ENCODE measurements at regions not wholly inside any gene's neighbourhood (a gene's known extent, or its start where the extent isn't known, plus 50 kb on each side); places are given as distances from the start of the nearest gene placed in this dataset.

DNA sequence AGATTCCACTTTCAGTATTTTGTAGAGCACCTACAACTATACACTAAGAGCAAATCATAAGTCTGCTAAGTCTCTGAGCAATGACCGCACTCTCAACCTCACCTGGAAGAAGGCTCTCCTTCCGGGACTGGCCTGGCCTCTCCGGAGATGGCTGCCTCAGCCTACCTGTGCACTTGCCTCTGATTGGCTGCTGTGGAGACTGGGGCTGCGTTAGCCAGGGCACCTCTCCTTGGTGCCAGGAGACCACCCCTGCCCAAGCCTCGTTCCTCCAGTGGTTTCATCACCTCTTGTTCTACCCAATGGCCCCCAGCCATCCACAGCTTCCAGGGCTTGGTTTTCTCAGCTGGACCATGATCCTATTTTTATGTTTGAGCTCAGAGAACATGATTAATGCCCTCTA, 64.7 kb upstream of the JDP2 start:
- H3K4me3 ChIP-seq (ENCODE audit: insufficient read depth, low read depth, low read length): no peak overlapping the region
- DNase-seq: no peak
- H3K27me3 ChIP-seq (ENCODE audit: control insufficient read depth, insufficient read depth, low read length): no peaks in the 10 kb centered on the region; the same call in 1 of the 2 replicates
- no peaks in the 10 kb centered on the region for H3K36me3 ChIP-seq (replicated peaks; ENCODE audit: control insufficient read depth, insufficient read depth, low read length)

DNA sequence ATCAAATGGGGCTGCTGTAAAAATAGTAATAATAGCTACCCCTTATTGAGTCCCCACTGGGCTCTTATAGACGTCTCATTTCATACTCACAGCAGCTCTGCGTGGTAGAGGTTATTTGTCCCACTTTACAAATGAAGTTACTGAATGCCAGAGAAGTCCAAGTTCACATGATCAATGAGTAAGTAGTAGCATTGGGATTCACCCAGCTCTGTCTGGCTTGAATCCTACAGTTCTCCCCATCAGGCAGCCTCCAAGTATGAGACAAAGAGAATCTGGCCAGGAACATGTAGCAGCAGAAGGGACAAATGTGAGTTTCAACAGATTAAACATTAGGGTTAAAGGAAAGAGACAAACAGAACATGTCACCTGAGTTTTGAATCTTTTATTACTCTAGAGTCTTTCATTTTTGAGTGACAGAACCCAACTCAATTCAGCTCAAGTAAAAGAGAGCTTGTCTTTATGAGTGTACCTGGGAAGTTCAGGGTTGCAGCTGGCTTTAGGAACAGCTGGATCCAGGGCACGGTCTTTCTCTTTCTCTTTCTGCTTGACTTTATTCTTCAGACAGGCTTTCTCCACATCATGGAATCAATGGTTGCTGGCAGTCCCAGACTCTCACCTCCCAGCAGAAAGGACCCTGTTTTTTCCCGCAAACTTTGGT, 64.1 kb upstream of the JDP2 start:
- Histone ChIP-seq H3K36me3 (replicated peaks; ENCODE audit: control insufficient read depth, insufficient read depth, low read length) (no peaks in the 10 kb centered on the region), H3K4me3 (ENCODE audit: insufficient read depth, low read depth, low read length) (no peak overlapping the region), H3K27me3 (ENCODE audit: control insufficient read depth, insufficient read depth, low read length) (no peaks in the 10 kb centered on the region; the same call in 1 of the 2 replicates)
- DNase-seq: no peak

DNA sequence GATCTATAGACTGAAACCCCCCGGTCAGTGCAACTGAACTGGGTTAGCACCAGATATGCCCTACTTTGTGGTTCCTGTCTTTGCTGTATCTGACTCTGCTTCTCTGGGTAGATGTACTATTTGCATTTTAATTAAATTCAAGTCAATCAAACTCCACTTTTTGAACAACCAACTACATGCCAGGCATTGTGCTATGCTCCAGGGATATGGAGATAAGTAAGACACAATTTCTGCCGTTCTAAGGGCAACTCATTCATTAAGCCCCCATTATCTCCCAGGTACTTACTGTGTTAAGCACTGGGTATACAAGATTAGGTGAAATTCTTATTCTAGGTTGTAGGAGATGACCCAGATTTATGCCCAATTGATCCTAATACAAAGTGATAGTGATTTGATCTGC, 62.7 kb upstream of the JDP2 start:
- Histone ChIP-seq H3K27me3 (ENCODE audit: control insufficient read depth, insufficient read depth, low read length) (no peaks in the 10 kb centered on the region; the same call in 1 of the 2 replicates), H3K36me3 (replicated peaks; ENCODE audit: control insufficient read depth, insufficient read depth, low read length) (no peaks in the 10 kb centered on the region), H3K4me3 (ENCODE audit: insufficient read depth, low read depth, low read length) (no peak overlapping the region)
- DNase-seq: no peak

DNA sequence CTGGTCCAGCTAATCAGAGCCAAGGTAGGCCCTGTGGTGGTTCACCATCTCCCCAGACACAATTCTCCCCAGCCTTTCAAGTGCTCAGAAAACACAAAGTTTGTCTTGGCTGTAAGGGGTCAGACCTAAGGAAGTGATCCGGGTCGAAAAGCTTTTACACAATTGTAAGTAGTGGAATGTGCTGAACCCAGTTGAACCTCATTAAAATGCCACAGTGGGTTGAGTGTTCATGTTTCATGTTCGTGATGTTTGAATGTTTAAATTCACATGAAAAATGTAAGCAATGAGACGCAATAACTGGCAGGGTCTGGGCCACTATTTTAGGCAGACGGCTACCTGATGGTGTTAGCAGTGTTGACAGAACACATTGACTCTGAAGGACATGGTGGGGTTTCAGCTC, 60.9 kb upstream of the JDP2 start:
- no peak overlapping the region for H3K4me3 ChIP-seq (ENCODE audit: insufficient read depth, low read depth, low read length)
- no peaks in the 10 kb centered on the region for H3K36me3 ChIP-seq (replicated peaks; ENCODE audit: control insufficient read depth, insufficient read depth, low read length)
- no peaks in the 10 kb centered on the region; the same call in 1 of the 2 replicates for H3K27me3 ChIP-seq (ENCODE audit: control insufficient read depth, insufficient read depth, low read length)
- no peak for DNase-seq

DNA sequence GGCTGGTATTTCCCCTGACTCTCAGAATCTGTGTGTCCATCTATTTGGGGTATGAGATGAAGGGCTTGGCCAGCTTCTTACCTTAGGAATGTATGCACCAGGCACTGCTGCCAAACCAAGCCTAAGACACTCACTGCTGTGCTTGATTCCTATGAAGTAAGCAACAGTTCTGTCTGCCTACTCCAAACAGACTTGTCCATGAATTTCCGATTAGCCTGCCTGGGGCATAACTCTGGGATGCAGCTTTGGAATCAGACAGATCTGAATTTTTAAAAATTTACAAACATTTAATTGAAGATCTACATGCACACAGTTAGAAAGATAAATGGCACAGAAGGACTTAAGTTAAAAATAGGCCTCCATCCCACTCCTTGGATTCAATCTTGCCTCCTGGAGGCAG, 59.5 kb upstream of the JDP2 start:
- DNase-seq: no peak
- Histone ChIP-seq H3K36me3 (replicated peaks; ENCODE audit: control insufficient read depth, insufficient read depth, low read length) (no peaks in the 10 kb centered on the region), H3K4me3 (ENCODE audit: insufficient read depth, low read depth, low read length) (no peak overlapping the region), H3K27me3 (ENCODE audit: control insufficient read depth, insufficient read depth, low read length) (no peaks in the 10 kb centered on the region; the same call in 1 of the 2 replicates)

DNA sequence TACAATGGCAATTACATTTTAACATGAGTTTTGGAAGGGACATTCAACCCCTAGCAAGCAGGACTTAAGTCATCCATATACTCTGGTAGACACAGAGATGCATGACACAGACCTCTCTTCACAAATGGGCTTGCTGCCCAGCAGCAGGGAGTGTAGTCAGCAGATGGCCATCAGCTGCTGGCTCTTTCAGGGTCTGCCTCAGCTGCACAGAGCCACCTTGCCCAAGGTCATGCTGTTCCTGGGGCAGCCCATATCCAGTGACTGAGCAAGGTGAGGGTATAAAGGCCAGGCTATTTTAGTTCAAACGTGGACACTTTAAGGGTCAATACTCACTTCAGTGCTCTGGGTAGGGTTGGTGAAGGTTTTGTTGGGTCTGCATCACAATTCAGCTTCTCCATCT, 58.3 kb upstream of the JDP2 start:
- no peaks in the 10 kb centered on the region; the same call in 1 of the 2 replicates for H3K27me3 ChIP-seq (ENCODE audit: control insufficient read depth, insufficient read depth, low read length)
- no peaks in the 10 kb centered on the region for H3K36me3 ChIP-seq (replicated peaks; ENCODE audit: control insufficient read depth, insufficient read depth, low read length)
- no peak for DNase-seq
- no peak overlapping the region for H3K4me3 ChIP-seq (ENCODE audit: insufficient read depth, low read depth, low read length)

DNA sequence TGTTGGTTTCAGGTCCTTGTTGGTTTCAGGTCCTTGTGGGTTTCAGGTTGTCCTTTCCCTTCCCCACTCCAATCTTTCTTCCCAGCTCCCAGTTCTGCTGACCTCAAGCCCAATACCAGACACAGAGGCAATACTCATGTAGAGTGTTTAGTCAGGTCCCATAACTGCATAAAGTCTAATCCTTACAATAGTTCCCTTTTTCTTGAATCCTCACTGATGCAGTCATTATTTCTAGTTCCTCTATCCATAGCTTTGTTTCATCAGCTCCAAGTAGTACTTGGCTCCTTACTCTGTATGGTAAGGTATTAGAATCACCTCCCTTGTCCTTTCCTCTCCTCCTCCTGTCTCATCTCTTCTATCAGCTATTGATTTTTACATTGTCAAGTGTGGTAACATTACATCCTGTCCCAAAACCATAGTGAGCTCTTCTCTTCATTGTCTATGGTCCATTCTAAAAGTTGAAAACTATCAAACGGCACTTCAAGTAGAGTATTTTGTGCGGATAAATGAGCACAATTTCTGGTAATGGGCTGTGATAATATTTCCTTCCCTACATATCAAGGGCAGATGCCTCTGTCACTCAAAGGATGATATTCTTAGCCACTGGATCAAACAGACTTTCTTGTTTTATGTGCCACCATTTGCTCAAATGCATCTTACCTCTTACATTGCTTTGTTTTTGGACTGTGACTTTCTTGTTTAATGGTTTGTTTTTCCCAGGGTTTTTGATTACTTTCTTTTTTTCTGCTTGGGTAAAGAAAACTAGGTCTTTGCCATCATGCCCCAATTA, 57.2 kb upstream of the JDP2 start:
- Histone ChIP-seq H3K27me3 (ENCODE audit: control insufficient read depth, insufficient read depth, low read length) (no peaks in the 10 kb centered on the region; the same call in 1 of the 2 replicates), H3K36me3 (replicated peaks; ENCODE audit: control insufficient read depth, insufficient read depth, low read length) (no peaks in the 10 kb centered on the region), H3K4me3 (ENCODE audit: insufficient read depth, low read depth, low read length) (no peak overlapping the region)
- DNase-seq: no peak

DNA sequence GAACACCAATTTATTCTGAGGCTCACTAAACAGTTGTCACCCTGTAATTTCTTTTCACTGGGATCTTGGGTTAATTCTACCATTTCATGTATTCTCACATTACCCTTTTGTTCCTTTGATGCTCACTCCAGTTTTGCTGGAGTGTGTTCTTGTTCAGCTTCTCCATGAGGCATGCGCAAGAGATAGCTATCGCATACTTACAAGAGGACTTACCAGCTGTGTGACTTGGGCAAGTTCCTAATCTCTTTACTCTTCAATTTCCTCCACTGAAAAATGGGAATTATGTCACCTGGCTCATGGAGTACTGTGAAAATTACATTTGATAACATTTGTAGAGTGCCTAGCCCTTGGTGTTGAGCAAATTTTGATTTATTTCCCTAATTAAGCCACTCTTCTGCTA, 56.5 kb upstream of the JDP2 start:
- DNase-seq: no peak
- Histone ChIP-seq H3K27me3 (ENCODE audit: control insufficient read depth, insufficient read depth, low read length) (no peaks in the 10 kb centered on the region; the same call in 1 of the 2 replicates), H3K4me3 (ENCODE audit: insufficient read depth, low read depth, low read length) (no peak overlapping the region), H3K36me3 (replicated peaks; ENCODE audit: control insufficient read depth, insufficient read depth, low read length) (no peaks in the 10 kb centered on the region)

DNA sequence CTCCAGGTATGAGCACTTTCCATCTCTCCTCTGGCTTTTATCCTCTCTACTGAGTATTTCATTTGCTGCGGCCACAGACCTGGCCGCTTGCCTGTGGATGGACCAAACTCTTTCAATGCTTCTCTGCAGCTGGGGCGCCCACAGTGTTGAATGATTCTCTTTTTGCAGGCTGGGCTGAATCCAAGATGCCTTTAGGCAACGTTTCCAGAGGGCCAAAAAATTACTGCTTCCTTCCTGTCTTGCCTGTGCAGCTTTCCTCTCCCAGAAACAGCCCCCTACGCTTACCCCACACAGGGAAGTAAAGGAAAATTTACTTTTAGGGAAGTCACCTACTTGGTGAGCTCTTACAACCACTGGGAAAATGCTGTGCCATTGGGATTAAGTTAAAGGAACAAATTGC, 55.6 kb upstream of the JDP2 start:
- DNase-seq: no peak
- Histone ChIP-seq H3K27me3 (ENCODE audit: control insufficient read depth, insufficient read depth, low read length) (no peaks in the 10 kb centered on the region; the same call in 1 of the 2 replicates), H3K36me3 (replicated peaks; ENCODE audit: control insufficient read depth, insufficient read depth, low read length) (no peaks in the 10 kb centered on the region), H3K4me3 (ENCODE audit: insufficient read depth, low read depth, low read length) (no peak overlapping the region)

DNA sequence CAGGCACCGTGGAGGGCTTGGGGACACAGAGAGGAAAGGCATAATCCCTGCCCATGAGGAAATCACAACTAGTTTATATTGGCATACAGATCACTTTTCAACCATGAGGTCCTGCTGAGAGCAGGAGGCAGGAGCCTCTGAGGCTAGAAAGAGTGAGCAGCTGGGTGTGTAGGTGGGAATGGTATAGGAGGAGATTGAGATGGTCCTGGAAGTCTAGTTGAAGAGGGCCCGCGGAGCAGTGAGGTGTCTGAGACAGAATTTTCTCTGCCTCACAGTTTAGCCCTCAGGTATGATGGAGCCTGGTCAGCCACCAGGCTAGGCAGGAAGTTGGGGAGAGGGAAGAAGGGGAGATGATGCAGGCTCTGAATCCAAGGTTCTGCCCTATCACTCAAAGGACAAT, 54.7 kb upstream of the JDP2 start:
- no peaks in the 10 kb centered on the region; the same call in 1 of the 2 replicates for H3K27me3 ChIP-seq (ENCODE audit: control insufficient read depth, insufficient read depth, low read length)
- no peaks in the 10 kb centered on the region for H3K36me3 ChIP-seq (replicated peaks; ENCODE audit: control insufficient read depth, insufficient read depth, low read length)
- no peak overlapping the region for H3K4me3 ChIP-seq (ENCODE audit: insufficient read depth, low read depth, low read length)
- no peak for DNase-seq

DNA sequence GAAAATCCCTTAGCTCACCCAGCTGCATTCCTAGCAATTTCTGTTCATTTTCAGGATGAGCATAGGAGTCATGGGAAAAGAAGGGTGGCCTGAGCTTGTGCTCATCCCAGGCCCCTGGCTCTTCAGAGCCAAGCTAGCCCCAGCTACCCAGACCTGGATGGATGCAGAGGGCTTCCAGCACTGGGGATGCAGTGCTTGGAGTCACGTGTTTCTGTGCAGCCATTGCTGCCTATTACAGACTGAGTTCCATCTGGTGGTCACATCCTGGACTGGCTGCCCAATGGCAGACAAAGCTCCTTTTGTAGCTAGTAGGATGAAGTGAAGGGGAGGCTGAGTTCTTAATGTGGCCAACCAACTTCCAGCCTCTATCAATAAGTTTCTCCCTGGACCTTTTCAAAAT, 54.2 kb upstream of the JDP2 start:
- no peak overlapping the region for H3K4me3 ChIP-seq (ENCODE audit: insufficient read depth, low read depth, low read length)
- no peaks in the 10 kb centered on the region; the same call in 1 of the 2 replicates for H3K27me3 ChIP-seq (ENCODE audit: control insufficient read depth, insufficient read depth, low read length)

DNA sequence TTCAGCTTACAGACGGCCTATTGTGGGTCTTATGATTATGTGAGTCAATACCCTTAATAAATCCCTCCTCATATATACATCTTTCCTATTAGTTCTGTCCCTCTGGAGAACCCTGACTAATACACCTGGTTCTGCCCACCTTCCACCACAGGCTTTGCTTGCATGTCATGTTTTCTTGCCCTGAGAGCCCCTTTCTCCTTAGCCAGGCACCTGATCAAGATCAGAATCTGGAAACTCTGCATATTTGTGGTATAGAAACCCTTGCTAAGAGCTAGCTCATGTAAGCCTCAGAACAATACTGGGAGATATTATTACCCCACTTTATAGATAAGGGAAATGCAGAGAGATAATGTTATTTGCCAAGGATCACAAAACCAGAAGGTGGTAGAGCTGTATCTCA, 52.9 kb upstream of the JDP2 start:
- H3K27me3 ChIP-seq (ENCODE audit: control insufficient read depth, insufficient read depth, low read length): no peaks in the 10 kb centered on the region; the same call in 1 of the 2 replicates
- H3K4me3 ChIP-seq (ENCODE audit: insufficient read depth, low read depth, low read length): no peak overlapping the region
- H3K36me3 ChIP-seq (replicated peaks; ENCODE audit: control insufficient read depth, insufficient read depth, low read length): no peaks in the 10 kb centered on the region
- no peak for DNase-seq

More for the DNA sequence above, 54.2 kb upstream of the JDP2 start:
- no peaks in the 10 kb centered on the region for H3K36me3 ChIP-seq (replicated peaks; ENCODE audit: control insufficient read depth, insufficient read depth, low read length)
- no peak for DNase-seq

DNA sequence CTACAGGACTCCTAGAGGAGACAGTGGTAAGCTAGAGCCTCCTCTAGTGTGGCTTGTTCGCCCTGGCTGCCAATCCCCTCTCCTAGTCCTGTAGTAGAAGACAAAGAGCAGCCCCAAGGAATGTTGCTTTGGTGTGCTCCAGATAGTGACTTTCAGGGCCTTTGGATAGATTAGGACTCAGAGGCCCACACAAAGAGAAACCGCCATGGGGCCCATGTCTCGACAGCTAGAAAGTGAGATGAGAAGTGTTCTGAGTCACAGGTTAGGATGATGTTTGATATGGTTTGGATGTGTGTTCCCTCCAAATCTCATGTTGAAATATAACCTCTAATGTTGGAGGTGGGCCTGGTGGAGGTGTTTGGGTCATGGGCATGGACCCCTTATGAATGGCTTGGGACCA, 51.8 kb upstream of the JDP2 start:
- Histone ChIP-seq H3K4me3 (ENCODE audit: insufficient read depth, low read depth, low read length) (no peak overlapping the region), H3K36me3 (replicated peaks; ENCODE audit: control insufficient read depth, insufficient read depth, low read length) (no peaks in the 10 kb centered on the region), H3K27me3 (ENCODE audit: control insufficient read depth, insufficient read depth, low read length) (no peaks in the 10 kb centered on the region)
- no peak for DNase-seq

All from H7 (cell line).